Ovary (tissue), 7 donors: ENCODE measurements at regions not wholly inside any gene's neighbourhood (a gene's known extent, or its start where the extent isn't known, plus 50 kb on each side); places are given as distances from the start of the nearest gene placed in this dataset.

Source experiments
- DNase-seq, 5 donors: peaks; one replicate each; pipeline ENCODE4 v3.0.0-alpha.2; 2019 to 2020
- H3K27ac ChIP-seq, 2 donors: fragments of 200-600 bp; one replicate each; pipeline versions ENCODE4 v1.5.1 to v1.8.0; 2019 to 2022
- H3K27me3 ChIP-seq: fragments of 200-600 bp; one replicate; pipeline ENCODE4 v1.8.0; 2022
- H3K36me3 ChIP-seq: fragments of 200-600 bp; sonication (generic); one replicate; pipeline ENCODE4 v1.5.1; 2019
- H3K4me1 ChIP-seq: one replicate; pipeline ENCODE4 v1.8.1; 2013; ENCODE audit warnings: mild to moderate bottlenecking, moderate library complexity; ENCODE audit not compliant: insufficient read depth
- H3K4me3 ChIP-seq: fragments of 200-600 bp; sonication (generic); one replicate; pipeline ENCODE4 v1.5.1; 2017
- H3K9me3 ChIP-seq, 2 donors: fragments of 200-600 bp in 1 of 2; sonication (generic) in 1 of 2; one replicate each; pipeline versions ENCODE4 v1.5.1 to v1.8.1; 2013 to 2019; ENCODE audit warnings: mild to moderate bottlenecking in 1 of 2, moderate library complexity in 1 of 2
- CTCF ChIP-seq, 3 donors: fragments of 450-650 bp in 2 of 3; fragments of 200-600 bp in 1 of 3; IDR thresholded peaks; one replicate each; pipeline versions ENCODE4 v1.5.1 to v1.8.0; 2016 to 2022; ENCODE audit warnings: antibody characterized with exemption in 3 of 3, mild to moderate bottlenecking in 1 of 3
- EP300 ChIP-seq: sonication (generic); formaldehyde crosslinking; IDR thresholded peaks from one replicate; pipeline ENCODE4 v1.6.1; 2017; ENCODE audit warnings: antibody characterized with exemption
- POLR2A ChIP-seq: fragments of 450-650 bp; IDR thresholded peaks from one replicate; pipeline ENCODE4 v1.6.1; 2017; ENCODE audit warnings: antibody characterized with exemption, mild to moderate bottlenecking, moderate library complexity
- WGBS, 3 donors: extraction: QIAGEN DNeasy Blood & Tissue Kit in 1 of 3; methylation state at CpG; one replicate each; pipeline versions ENCODE4 v1.1.5 to v1.1.7; 2013 to 2017; 5-methylcytosine and 5-hydroxymethylcytosine counted together
- intact Hi-C, 4 donors: fragments of 100-400 bp; cut with DNase I; formaldehyde crosslinking; loops; one replicate each; pipeline versions ENCODE4 v1.11.0 to v1.15.1; 2022 to 2023
- donor health status: DM: no; HTN: no; CAD: no; lungs with moderate emphysema.
- donor health status: DM: no; HTN: no; CAD: no.
- donor health status: Bipolar disorder and iron deficiency.
- donor health status: DM: no; HTN: no; CAD: no.
- donor health status: DM: yes; HTN: yes; CAD: no.

- Histone ChIP-seq H3K4me1 (peaks cover 1% of the 10 kb centered on the region), H3K27me3 (no peaks in the 10 kb centered on the region), H3K36me3 (no peaks in the 10 kb centered on the region), H3K9me3 (no peaks in the 10 kb centered on the region), H3K27ac (no peak overlapping the region), H3K4me3 (no peak overlapping the region)
- 82 to 90% (median 89%) methylated on average over 2 of the region's 2 CpGs for WGBS, 3 donors
- intact Hi-C loops, result no loop called here
- TF ChIP-seq POLR2A, result no peak
- no peak for TF ChIP-seq EP300
- no peak for TF ChIP-seq CTCF (IDR thresholded peaks at IDR 0.05)
- no peak for DNase-seq
Observed at GRCh38 chr3:66152336-66152735, 68.5 kb upstream of the SLC25A26 start.

GRCh38 chr3:66150977-66151376 is 69.8 kb upstream of the SLC25A26 start:
- WGBS, 3 donors, result 92 to 98% (median 97%) methylated on average over 5 of the region's 5 CpGs
- Histone ChIP-seq H3K4me1 (peaks cover 1% of the 10 kb centered on the region), H3K27ac (no peak overlapping the region), H3K4me3 (no peak overlapping the region), H3K9me3 (no peaks in the 10 kb centered on the region), H3K36me3 (no peaks in the 10 kb centered on the region), H3K27me3 (no peaks in the 10 kb centered on the region)
- DNase-seq, result no peak
- TF ChIP-seq POLR2A (no peak), CTCF (IDR thresholded peaks at IDR 0.05) (no peak), EP300 (no peak)
- intact Hi-C loops, result no loop called here

- intact Hi-C loops, result no loop called here
- H3K27ac ChIP-seq, result no peak overlapping the region
- H3K27me3 ChIP-seq, result no peaks in the 10 kb centered on the region
- H3K9me3 ChIP-seq, result no peaks in the 10 kb centered on the region
- H3K4me3 ChIP-seq, result no peak overlapping the region
- TF ChIP-seq POLR2A (no peak), CTCF (IDR thresholded peaks at IDR 0.05) (no peak), EP300 (no peak)
- no peaks in the 10 kb centered on the region for H3K4me1 ChIP-seq
- WGBS, 3 donors, result 61 to 74% (median 63%) methylated on average over 1 of the region's 1 CpG
- no peaks in the 10 kb centered on the region for H3K36me3 ChIP-seq
- no peak for DNase-seq
Observed at GRCh38 chr3:66149269-66149668, 71.5 kb upstream of the SLC25A26 start.

- TF ChIP-seq CTCF (IDR thresholded peaks at IDR 0.05), result no peak
- no peak for TF ChIP-seq POLR2A
- TF ChIP-seq EP300, result no peak
- no peaks in the 10 kb centered on the region for H3K9me3 ChIP-seq
- H3K36me3 ChIP-seq, result no peaks in the 10 kb centered on the region
- intact Hi-C loops, result no loop called here
- no peaks in the 10 kb centered on the region for H3K27me3 ChIP-seq
- no peak overlapping the region for H3K27ac ChIP-seq
- DNase-seq, result no peak
- no peak overlapping the region for H3K4me3 ChIP-seq
- no peaks in the 10 kb centered on the region for H3K4me1 ChIP-seq
Observed at GRCh38 chr3:66145408-66145733, 75.4 kb upstream of the SLC25A26 start.
